A673 (cell line): ENCODE measurements at regions not wholly inside any gene's neighbourhood (a gene's known extent, or its start where the extent isn't known, plus 50 kb on each side); places are given as distances from the start of the nearest gene placed in this dataset.

ENCODE experiments used
- BruUV-seq: library from RNA; stranded (reverse); fragments of 400-500 nt; replicated peaks from 2 replicates; lab custom pipeline; 2021; lab: Mats Ljungman, UMichigan
- CTCF ChIA-PET: fragments of 300-600 bp; sonication (Branson Sonifier 250); formaldehyde crosslinking; loops from one replicate; lab custom pipeline; 2022; ENCODE audit warnings: antibody characterized with exemption; lab: Charles Lee
- POLR2A ChIA-PET: fragments of 300-600 bp; sonication (Branson Sonifier 250); formaldehyde crosslinking; loops from one replicate; lab custom pipeline; 2022; ENCODE audit warnings: antibody characterized with exemption; ENCODE audit not compliant: low non-redundant PET; lab: Charles Lee
- DNase-seq: peaks from one replicate; pipeline ENCODE4 v3.0.0-alpha.2; 2015; ENCODE audit warnings: low spot score
- H3K27ac ChIP-seq: fragments of 200-600 bp; sonication (generic); 2 replicates; pipeline ENCODE4 v1.5.1; 2016; ENCODE audit warnings: mixed run types, low read depth, mild to moderate bottlenecking, mixed read lengths, antibody characterized with exemption, low read length; ENCODE audit not compliant: poor library complexity, severe bottlenecking
- H3K27me3 ChIP-seq: fragments of 200-600 bp; sonication (generic); replicated peaks from 2 replicates; pipeline ENCODE4 v1.6.1; 2017; ENCODE audit warnings: mixed run types, low read depth, mild to moderate bottlenecking, mixed read lengths, antibody characterized with exemption, low read length; ENCODE audit not compliant: insufficient read depth, poor library complexity
- H3K36me3 ChIP-seq: fragments of 200-600 bp; sonication (generic); 2 replicates; pipeline ENCODE4 v1.6.1; 2016; ENCODE audit warnings: mixed run types, mild to moderate bottlenecking, mixed read lengths, antibody characterized with exemption, low read length; ENCODE audit not compliant: insufficient read depth, poor library complexity, severe bottlenecking
- H3K4me1 ChIP-seq: fragments of 200-600 bp; sonication (generic); 2 replicates; pipeline ENCODE4 v1.6.1; 2017; ENCODE audit warnings: mixed run types, mild to moderate bottlenecking, mixed read lengths, antibody characterized with exemption, low read length; ENCODE audit not compliant: insufficient read depth, poor library complexity, severe bottlenecking
- H3K4me3 ChIP-seq: fragments of 200-600 bp; sonication (generic); 2 replicates; pipeline ENCODE4 v1.5.1; 2016; ENCODE audit warnings: low read depth, mixed run types, mild to moderate bottlenecking, mixed read lengths, low read length; ENCODE audit not compliant: poor library complexity, severe bottlenecking
- H3K9me3 ChIP-seq: fragments of 200-600 bp; sonication (generic); 2 replicates; pipeline ENCODE4 v1.6.1; 2016; ENCODE audit warnings: mixed run types, low read depth, mild to moderate bottlenecking, mixed read lengths, antibody characterized with exemption, low read length; ENCODE audit not compliant: poor library complexity, severe bottlenecking
- CTCF ChIP-seq: fragments of 300-800, 200-600 bp; sonication (generic); conservative IDR thresholded peaks from 2 replicates; pipeline ENCODE4 v1.5.1; 2017; ENCODE audit warnings: low read depth, mild to moderate bottlenecking, antibody characterized with exemption, low read length, moderate library complexity, mixed read lengths
- EZH2 ChIP-seq: fragments of 200-600 bp; sonication (generic); IDR thresholded peaks from 2 replicates; pipeline ENCODE4 v1.6.1; 2017; ENCODE audit warnings: borderline replicate concordance, low read depth, mild to moderate bottlenecking, mixed read lengths, antibody characterized with exemption, low read length; ENCODE audit not compliant: poor library complexity, severe bottlenecking
- intact Hi-C: fragments of 100-400 bp; cut with micrococcal nuclease; formaldehyde crosslinking; loops from one replicate; pipeline ENCODE4 v1.10.0; 2022; ENCODE audit not compliant: unreplicated experiment

GRCh38 chr6:160931378-160932310, 59.9 kb upstream of the MAP3K4 start:
- Histone ChIP-seq H3K4me3 (peak overlapping the region; percentile 33), H3K27me3 (peaks cover 6% of the 10 kb centered on the region), H3K27ac (no peak overlapping the region), H3K9me3 (peaks cover 3% of the 10 kb centered on the region), H3K4me1 (no peaks in the 10 kb centered on the region), H3K36me3 (no peaks in the 10 kb centered on the region)
- TF ChIP-seq CTCF (no peak), EZH2 (no peak)
- ChIA-PET CTCF (interaction anchor here (0.7 to 2.6 kb wide), 4 partner anchors 61 to 442 kb away, joined by 3 to 17 read pairs (median 8); no protein-coding TSS in a partner anchor), POLR2A (no interaction called here)
- intact Hi-C loops = loop anchor here (2.0 to 10.0 kb wide), 3 partner anchors 61 to 213 kb away; no protein-coding TSS in a partner anchor
- BruUV-seq = no TSS peak
- DNase-seq = no peak

- ChIA-PET CTCF (no interaction called here), POLR2A (no interaction called here)
- H3K27me3 ChIP-seq = peaks cover 14% of the 10 kb centered on the region
- H3K4me1 ChIP-seq = no peaks in the 10 kb centered on the region
- H3K4me3 ChIP-seq = no peak overlapping the region
- TF ChIP-seq EZH2 = no peak
- TF ChIP-seq CTCF = peak; percentile 41
- H3K9me3 ChIP-seq = peaks cover 3% of the 10 kb centered on the region
- intact Hi-C loops = loop anchor here (10.0 kb wide), 2 partner anchors 152 to 212 kb away; no protein-coding TSS in a partner anchor
- no peak overlapping the region for H3K27ac ChIP-seq
- BruUV-seq = no TSS peak
- no peaks in the 10 kb centered on the region for H3K36me3 ChIP-seq
- DNase-seq = no peak
Observed at GRCh38 chr6:160933256-160933655, 58.3 kb upstream of the MAP3K4 start.

- ChIA-PET CTCF (no interaction called here), POLR2A (no interaction called here)
- Histone ChIP-seq H3K27ac (no peak overlapping the region), H3K27me3 (peaks cover 15% of the 10 kb centered on the region), H3K4me1 (no peaks in the 10 kb centered on the region), H3K36me3 (no peaks in the 10 kb centered on the region), H3K9me3 (peaks cover 3% of the 10 kb centered on the region), H3K4me3 (no peak overlapping the region)
- no TSS peak for BruUV-seq
- intact Hi-C loops = loop anchor here (10.0 kb wide), 2 partner anchors 151 to 211 kb away; no protein-coding TSS in a partner anchor
- DNase-seq = no peak
- TF ChIP-seq EZH2 (no peak), CTCF (no peak)
Observed at GRCh38 chr6:160934157-160934556, 57.4 kb upstream of the MAP3K4 start.
